Brain microvascular endothelial cell (primary cell): ENCODE measurements at regions not wholly inside any gene's neighbourhood (a gene's known extent, or its start where the extent isn't known, plus 50 kb on each side); places are given as distances from the start of the nearest gene placed in this dataset.
A peak's percentile ranks its signal among the peaks of the same experiment; 100 is the strongest.

Experiments used
- DNase-seq: peaks from one replicate; pipeline ENCODE4 v3.0.0-alpha.2; 2020
- H3K27ac ChIP-seq: fragments of 250-450 bp; sonication (Bioruptor Pico); 2 replicates; pipeline ENCODE4 v1.5.1; 2020; ENCODE audit warnings: mild to moderate bottlenecking, moderate library complexity
- H3K27me3 ChIP-seq: fragments of 250-450 bp; sonication (Bioruptor Pico); replicated peaks from 2 replicates; pipeline ENCODE4 v1.5.1; 2020; ENCODE audit warnings: mild to moderate bottlenecking
- H3K36me3 ChIP-seq: fragments of 250-450 bp; sonication (Bioruptor Pico); replicated peaks from 2 replicates; pipeline ENCODE4 v1.5.1; 2020; ENCODE audit warnings: mild to moderate bottlenecking
- H3K4me3 ChIP-seq: 2 replicates; pipeline ENCODE4 v1.5.1; 2011; ENCODE audit warnings: low read depth, mild to moderate bottlenecking, control low read depth, low read length, moderate library complexity
- CTCF ChIP-seq: IDR thresholded peaks from 2 replicates; pipeline ENCODE4 v1.5.1; 2011; ENCODE audit warnings: low read depth, mild to moderate bottlenecking, moderate library complexity, low read length, control low read depth, inconsistent platforms; ENCODE audit errors: missing control alignments
- in situ Hi-C: cut with HindIII; loops from 2 replicates; pipeline ENCODE4 v1.10.0; 2017; ENCODE audit warnings: low sequenced_read_pairs, low pct_ligation_motif_present

- TF ChIP-seq CTCF: no peak
- Histone ChIP-seq H3K27me3 (no peaks in the 10 kb centered on the region), H3K4me3 (no peak overlapping the region), H3K27ac (no peak overlapping the region), H3K36me3 (no peaks in the 10 kb centered on the region)
- no peak for DNase-seq
- in situ Hi-C loops: no loop called here
Measured at GRCh38 chr16:80390871-80391489, 149.8 kb upstream of the DYNLRB2 start.

- Histone ChIP-seq H3K27ac (no peak overlapping the region), H3K36me3 (no peaks in the 10 kb centered on the region), H3K4me3 (no peak overlapping the region), H3K27me3 (no peaks in the 10 kb centered on the region)
- no peak for TF ChIP-seq CTCF
- in situ Hi-C loops: no loop called here
- DNase-seq: no peak
Measured at GRCh38 chr16:80390046-80390445, 150.7 kb upstream of the DYNLRB2 start.

- TF ChIP-seq CTCF: no peak
- no peaks in the 10 kb centered on the region for H3K36me3 ChIP-seq
- no peaks in the 10 kb centered on the region for H3K27me3 ChIP-seq
- no peak overlapping the region for H3K4me3 ChIP-seq
- DNase-seq: no peak
- no peak overlapping the region for H3K27ac ChIP-seq
- in situ Hi-C loops: no loop called here
Measured at GRCh38 chr16:80389338-80389737, 151.5 kb upstream of the DYNLRB2 start.

GRCh38 chr16:80387318-80387921 is 153.4 kb upstream of the DYNLRB2 start:
- H3K4me3 ChIP-seq: no peak overlapping the region
- peak; percentile 35 for TF ChIP-seq CTCF
- no peaks in the 10 kb centered on the region for H3K27me3 ChIP-seq
- in situ Hi-C loops: no loop called here
- no peak overlapping the region for H3K27ac ChIP-seq
- H3K36me3 ChIP-seq: no peaks in the 10 kb centered on the region
- no peak for DNase-seq

GRCh38 chr16:80384862-80385261 is 155.9 kb upstream of the DYNLRB2 start:
- TF ChIP-seq CTCF: no peak
- Histone ChIP-seq H3K36me3 (no peaks in the 10 kb centered on the region), H3K4me3 (no peak overlapping the region), H3K27me3 (no peaks in the 10 kb centered on the region), H3K27ac (no peak overlapping the region)
- in situ Hi-C loops: no loop called here
- no peak for DNase-seq

GRCh38 chr16:80380514-80380913 is 160.3 kb upstream of the DYNLRB2 start:
- H3K36me3 ChIP-seq: no peaks in the 10 kb centered on the region
- no peak for TF ChIP-seq CTCF

More at GRCh38 chr16:80380514-80380913, 160.3 kb upstream of the DYNLRB2 start:
- Histone ChIP-seq H3K27ac (no peak overlapping the region), H3K4me3 (no peak overlapping the region), H3K27me3 (no peaks in the 10 kb centered on the region)
- in situ Hi-C loops: no loop called here
- DNase-seq: no peak
